NCI-H146 treated with DMSO at 0.1 percent for 48 hours (cell line): ENCODE measurements at regions not wholly inside any gene's neighbourhood (a gene's known extent, or its start where the extent isn't known, plus 50 kb on each side); places are given as distances from the start of the nearest gene placed in this dataset.
"Not testable (repeated sequence)": the region's sequence is repeated elsewhere in the genome, so short reads cannot be mapped to it uniquely, and the experiment has no call there.

Experiments
- DNase-seq: peaks from one replicate; lab custom pipeline; 2025; ENCODE audit not compliant: unreplicated experiment; lab: John Stamatoyannopoulos, UW

DNA sequence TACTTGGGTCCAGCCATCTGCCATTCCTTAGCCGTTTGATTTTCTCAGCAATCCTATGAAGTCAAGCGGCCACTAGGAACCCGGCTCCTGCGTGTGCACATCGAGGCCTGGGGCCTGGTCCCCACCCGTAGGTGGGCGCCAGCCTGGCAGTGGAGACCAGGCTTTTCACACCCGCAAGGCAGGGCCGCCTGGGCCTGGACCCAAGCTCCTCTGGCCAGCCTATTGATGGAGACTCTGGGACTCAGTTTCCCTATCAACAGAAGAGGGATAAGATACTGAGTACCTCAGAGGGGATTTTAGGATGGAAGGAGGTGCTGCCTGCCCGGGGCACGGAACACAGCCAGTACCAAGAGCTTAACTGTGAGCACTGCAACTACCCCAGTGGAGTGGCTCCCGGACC is 104.3 kb upstream of the C14orf180 start:
- no peak for DNase-seq

DNA sequence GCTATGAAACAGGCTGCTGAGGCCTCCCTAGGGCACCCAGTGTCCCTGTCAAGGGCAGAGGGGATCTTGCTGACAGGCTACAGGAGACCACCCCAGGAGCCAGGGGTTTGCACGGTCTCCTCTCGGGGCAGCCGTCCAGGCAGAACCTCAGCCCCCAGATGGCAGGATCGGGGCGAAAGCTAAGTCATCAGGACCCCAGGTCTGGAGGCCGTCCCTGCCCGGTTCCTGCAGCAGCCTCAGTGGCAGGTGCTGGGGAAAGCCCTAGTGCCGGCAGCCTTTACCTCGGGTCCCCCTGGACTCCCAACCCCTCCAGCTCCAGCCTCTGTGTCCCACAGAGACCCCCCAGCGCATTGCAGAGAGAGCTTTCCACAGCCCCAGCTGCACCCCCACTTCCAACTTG is 103.8 kb upstream of the C14orf180 start:
- DNase-seq: no peak

DNA sequence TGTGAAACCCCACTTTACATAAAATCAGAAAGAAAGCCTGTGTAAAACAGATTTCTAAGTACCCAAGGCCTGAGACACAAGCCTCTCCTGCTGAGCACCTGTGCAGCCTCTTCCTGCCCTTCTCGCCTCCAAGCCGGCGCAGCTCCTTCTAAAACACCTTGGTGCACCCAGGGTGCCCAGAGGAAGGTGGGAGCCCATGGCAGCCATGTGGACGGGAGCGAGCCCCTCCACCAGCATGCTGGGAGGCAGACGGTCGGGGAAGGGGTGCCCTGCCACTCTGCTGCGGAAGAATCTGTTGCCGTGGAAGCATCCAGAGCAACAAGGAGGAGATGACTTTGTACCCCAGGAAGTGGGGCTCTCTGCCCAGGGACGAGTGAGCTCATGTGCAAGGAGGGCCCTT is 103.1 kb upstream of the C14orf180 start:
- DNase-seq: no peak

DNA sequence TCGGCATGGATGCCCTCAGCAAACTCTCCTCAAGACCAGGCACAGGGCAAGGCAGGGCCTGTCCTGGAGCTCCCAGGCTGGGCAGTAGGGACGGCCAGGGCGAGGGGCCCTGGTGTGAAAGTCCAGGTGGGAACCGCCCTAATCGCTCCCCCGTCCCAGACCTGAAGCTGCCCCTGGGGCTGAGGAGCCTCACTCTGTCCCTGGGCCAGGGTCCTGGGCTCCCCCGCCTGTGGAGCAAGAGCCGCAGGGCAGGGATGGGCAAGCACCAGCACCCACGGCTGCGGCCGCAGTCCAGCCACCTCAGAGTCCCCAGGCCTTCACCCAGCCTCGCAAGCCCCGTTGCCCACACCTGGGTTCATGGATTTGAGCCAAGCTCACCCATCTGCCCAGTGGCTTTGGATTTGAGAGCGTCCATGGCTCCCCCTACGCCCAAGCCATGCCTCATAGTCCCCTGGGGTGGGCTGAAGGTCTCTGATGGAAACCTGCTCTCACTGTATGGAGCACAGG is 102.4 kb upstream of the C14orf180 start:
- DNase-seq: no peak

DNA sequence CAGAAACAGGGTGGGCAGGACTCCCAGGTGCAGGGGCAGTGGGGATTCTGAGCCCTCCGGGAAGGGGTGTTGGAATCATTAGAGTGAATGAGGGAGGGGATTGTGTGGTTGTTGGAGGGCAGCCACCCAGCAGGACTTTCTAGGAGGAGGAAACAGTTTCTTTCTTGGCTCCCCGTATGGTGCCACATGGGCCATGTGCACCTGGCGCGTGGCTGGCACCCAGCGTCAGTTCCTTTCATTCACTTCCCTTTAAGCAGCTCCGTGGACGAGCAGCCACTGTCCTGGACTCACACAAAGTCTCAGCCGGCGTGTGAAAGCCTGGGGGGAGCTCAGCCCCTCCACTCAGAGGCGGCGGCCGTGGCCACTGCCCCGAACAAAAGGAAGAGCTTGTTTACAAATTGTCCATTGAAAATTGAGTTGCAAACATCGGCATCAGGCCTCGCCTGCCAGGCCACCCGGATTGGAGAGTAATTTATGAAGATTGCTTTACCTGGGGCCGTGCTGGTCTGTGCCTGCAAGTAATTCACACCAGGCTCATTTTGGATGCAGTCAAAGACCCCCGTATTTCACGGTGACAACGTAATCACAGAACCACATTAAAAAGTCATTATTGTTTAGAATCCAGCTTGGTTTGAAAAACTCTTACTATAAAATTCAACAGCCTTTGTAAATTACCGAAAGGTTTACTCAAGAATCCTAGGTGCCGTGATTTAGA is 101.7 kb upstream of the C14orf180 start:
- no peak for DNase-seq

DNA sequence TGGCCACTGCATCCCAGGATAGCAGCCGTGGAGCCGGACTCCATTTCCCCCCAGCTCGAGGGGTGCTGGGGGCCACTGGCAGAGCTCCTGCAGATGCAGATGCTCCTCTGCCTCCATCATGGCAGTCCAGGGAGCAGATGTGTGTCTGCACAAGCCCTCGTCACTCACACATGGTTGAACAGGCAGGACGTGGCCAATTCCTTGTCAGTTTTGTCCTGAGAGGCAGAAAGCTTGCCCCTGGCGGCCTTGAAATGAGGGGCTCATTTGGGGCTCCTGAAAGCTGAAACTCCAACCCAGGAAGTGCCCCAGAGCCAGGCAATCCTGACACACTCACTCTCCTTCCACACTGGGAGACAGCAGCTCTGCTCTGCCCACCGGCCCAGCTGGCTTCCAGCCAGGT is 100.9 kb upstream of the C14orf180 start:
- no peak for DNase-seq

DNA sequence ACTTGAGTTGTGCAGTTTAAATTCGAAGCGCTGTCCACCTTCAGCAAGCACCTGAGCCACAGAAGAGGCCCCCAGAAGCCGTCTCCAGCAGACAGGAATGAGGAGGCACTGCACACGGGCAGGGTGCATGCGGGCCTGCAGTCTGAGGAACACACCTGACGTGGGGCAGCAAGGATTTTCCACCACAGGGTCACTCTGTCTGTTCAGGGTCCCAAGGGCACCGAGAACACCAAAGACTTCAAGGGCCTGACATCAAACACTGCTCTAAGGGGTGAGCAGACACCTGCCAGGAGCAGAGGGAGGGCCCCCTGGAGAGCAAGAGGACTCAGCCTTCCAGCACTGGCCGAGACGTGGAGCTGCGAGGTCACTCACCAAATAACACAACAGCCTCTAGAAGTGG is 99.7 kb upstream of the C14orf180 start:
- no peak for DNase-seq

DNA sequence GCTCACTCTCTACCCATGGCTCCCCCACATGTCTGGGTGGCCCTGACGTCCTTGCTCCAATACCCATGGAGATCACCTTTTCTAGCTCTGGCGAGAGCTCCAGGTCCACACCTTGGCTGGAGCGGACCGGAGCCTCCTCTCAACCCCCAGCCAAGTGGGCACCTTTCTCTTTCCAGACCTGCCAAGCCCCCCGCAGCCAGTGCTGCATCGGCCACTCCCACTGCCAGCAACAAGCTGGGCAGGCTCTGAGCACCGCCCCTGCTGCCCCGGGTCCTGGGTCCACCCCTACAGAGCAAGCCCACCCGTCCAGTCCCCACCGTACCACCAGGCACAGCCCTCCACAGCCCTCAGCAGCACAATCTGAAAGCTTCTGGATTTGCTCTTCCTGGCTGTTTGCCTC is 98.2 kb upstream of the C14orf180 start:
- DNase-seq: no peak

DNA sequence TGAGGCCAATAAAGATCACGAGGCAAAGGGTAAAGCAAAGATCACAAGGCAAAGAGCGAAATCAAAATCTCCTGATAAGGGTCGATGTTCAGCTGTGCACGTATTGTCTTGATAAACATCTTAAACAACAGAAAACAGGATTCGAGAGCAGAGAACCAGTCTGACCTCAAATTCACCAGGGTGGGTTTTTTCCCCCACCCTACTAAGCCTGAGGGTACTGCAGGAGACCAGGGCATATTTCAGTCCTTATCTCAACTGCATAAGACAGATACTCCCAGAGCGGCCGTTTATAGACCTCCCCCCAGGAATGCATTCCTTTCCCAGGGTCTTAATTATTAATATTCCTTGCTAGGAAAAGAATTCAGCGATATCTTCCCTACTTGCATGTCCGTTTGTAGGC is 97.5 kb upstream of the C14orf180 start:
- not testable (repeated sequence) for DNase-seq

DNA sequence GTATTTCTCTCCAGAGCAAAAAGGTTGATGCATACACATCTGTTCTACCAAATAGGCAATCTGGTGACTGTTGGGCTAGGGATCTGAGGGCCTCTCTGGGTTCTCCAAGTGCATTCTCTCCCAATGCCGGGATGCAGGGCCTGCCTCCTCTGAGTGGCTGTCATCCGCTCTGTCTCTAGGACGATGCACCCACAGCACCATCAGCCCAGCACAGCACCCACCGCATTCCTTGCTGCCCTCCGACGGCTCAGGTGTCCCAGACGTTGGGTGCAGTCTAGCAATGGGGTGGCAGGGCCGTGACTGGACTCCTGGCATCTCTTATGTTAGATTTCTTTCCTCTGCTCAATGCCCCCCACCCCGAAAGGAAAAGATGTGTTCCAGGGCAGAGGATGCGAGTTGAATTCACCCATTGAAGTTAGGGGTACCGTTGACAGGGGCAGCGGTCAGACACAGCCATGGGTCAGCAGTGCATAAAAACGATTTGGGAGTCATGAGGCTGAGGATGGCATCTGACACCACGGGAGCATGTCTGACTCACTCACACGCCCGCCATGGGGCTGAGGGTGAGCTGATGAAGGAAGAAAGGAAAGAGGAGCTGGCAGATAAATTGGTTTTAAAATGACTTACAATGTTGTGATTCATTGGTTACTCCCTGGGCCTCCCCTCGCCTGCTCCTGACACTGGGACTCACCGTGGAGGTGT is 93.2 kb upstream of the C14orf180 start:
- no peak for DNase-seq

DNA sequence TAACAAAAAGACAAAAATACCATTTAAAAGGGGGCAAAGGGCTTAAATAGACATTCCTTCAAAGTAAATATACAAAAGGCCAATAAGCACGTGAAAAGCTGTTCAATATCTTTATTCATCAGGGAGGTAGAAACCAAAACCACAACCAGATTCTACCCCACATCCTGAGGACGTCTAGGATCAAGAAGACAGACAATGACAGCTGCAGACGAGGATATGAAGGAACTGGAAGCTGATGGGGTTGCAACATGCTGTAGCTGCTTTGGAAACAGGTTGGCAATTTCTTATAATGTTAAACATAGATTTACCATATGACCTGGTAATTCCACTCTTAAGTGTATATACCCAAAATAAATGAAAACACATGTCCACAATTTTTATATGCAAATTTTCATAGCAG is 85.1 kb upstream of the C14orf180 start:
- no peak for DNase-seq

DNA sequence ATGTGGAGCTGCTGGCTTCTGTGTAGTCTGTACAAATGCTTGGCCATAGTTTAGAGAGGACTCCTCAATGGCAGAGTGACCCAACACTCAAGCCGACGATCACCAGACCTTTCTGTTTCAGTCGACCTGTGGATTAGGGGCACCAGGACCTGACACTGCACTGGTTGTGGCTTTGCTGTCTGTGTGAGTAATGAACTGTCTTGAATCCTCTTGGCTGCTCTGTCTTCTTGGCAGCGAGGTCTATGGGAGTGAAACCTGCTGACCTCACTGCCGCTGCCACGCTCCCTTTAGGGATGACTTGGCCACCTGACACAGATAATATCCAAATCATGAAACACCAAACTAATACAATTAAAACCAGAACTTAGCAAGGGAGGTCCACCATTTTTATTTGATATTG is 83.5 kb upstream of the C14orf180 start:
- DNase-seq: no peak

DNA sequence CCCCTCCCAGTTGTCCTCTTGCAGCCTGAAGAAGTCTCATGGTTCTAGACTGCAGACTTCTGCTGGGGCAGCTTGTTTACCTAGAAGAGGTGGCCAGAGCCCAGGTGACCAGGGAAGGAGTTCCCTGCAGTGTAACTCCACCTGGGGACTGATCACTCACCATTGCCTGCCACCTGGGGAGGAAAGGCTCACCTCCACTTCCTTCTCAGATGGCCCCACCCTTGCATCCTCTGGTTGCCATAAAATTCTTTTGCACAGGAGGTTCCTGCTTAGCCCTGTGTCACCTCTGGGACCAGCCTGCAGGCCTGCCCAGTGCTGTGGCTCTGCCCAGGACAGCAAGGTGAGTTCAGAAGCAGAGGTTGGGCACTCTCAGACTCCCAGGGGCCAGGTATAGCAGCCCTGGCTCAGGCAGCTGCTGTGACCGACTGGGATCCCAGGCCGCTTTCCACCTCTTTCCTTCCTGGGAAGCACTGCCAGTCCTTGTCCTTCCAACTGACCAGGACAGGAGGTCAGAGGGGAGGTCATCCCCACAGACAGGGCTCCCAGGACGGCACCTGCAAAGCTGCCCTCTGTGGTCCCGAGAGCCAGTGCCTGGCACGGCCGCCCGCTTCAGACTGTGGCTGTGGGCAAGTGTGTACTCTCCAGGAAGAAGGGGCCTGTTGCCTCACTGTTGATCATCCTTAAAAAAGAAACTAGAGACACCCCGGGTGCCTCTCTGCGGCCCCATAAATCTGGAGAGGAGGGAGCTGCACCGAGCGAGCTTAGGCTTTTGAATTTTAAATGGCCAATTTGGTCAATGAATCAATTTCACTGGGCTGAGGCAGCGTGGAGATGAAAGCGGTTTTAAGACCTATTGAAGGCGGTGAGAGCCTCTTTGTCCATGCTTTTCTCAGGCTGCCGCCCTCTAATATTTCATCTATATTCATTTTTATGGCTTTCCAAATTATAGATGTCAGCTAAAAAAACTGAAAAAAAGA is 79.5 kb upstream of the C14orf180 start:
- no peak for DNase-seq

DNA sequence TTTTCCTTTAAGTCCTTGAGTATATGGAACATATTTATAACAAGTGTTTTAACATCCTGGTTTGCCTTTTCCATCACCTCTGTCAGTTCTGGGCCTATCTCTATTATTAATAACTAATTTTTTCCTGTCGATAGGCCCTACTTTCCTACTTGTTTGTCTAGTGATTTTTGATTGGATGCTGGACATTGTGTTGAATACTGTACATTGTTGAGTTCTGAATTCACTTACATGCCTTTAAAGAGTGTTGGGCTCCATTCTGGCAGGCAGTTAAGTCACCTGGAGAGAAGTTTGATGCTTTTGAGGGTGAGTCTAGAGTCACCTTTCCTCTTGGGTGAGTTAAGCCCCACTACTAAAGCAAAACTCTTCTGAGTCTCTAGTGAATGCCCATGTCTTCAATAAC is 77.5 kb upstream of the C14orf180 start:
- no peak for DNase-seq

DNA sequence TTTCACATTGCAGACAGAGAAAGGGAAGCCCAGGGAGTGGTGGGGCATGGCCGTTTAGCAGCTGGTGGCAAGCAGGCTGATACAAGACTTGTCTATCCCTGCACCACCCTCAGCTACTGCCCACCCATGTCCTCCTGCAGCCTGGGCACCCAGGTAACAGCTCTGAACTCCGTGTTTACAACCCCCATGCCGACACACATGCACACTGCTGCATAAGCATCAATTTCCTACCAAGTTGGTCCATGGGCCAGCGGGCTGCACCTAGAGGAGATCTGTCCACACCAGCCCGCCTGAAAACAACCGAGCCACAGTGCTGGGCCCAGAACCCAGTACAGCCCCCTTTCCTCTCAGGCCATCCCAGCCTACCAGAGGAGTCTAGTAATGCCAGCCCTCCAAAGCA is 75.9 kb upstream of the C14orf180 start:
- no peak for DNase-seq

DNA sequence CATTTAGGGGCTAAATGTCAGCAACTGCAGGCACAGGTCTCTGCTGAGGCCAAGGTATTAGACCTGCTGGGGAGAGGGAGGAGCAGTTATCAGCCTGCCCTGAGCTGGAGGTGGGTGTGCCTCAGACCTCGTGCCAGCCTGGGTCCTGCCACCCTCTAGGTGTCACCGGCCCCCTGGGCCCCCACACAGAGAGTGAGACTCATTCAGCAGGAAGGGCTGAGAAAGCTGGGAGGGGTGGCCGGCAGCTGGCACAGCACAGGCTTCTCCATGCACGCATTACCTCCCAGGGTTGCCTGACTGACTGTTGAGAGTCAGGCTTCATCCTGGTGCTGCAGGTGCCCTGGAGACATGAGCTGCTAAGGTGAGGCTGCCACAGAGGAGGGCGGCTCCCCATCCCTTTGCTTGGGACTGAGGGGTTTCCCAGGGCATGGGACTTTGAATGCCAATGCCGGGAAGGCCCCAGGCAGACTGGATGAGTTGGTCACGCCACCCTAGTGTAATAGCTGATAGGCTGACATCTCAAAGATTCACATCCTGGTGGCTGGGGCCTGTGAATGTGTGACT is 75.3 kb upstream of the C14orf180 start:
- no peak for DNase-seq

DNA sequence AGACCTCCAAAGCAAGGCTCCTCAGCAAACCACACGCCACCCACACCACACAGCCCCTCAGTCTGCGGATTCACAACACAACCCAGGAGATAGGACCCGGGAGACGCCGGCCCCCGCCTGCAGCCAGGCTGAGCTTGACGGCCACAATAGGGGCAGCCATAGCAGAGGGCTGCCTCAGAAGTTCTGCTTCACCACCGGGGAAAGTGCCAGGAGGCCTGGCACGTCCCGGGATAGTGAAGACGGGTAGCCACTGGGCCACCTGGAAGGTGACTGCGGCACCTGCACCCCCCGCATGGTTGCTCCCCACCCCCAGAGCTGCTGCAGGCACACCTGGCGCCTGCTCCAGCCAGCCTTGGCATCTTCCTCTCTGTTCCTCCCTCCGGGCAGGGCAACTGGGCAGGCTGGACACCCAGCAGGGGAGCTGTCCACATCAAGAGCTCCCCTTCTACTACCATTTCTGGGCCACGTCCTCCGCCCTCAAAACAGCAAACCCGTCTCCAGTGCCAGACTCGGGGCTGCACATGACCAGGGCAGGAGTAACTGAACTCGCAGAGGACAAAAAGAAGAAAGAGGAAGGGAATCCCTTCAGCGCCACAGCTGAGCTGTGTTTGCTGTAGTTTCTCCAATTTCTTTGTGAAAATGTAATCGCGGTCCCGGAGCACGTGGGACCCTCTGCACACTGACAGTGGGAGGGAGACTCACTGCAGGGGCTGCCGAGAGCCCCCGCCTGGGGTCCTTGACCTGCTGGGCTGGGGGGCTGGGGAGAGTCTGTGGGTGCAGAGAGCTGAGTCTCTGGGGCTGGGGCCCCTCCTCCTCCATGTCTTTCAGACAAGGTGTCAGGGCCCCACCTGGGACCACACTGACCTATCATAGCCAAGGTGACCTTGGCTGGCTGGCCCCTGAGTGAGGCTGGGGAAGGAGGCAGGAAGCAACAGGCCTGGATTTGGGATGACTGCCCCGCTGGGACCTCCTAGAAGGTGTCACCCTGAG is 74.2 kb upstream of the C14orf180 start:
- DNase-seq: no peak

DNA sequence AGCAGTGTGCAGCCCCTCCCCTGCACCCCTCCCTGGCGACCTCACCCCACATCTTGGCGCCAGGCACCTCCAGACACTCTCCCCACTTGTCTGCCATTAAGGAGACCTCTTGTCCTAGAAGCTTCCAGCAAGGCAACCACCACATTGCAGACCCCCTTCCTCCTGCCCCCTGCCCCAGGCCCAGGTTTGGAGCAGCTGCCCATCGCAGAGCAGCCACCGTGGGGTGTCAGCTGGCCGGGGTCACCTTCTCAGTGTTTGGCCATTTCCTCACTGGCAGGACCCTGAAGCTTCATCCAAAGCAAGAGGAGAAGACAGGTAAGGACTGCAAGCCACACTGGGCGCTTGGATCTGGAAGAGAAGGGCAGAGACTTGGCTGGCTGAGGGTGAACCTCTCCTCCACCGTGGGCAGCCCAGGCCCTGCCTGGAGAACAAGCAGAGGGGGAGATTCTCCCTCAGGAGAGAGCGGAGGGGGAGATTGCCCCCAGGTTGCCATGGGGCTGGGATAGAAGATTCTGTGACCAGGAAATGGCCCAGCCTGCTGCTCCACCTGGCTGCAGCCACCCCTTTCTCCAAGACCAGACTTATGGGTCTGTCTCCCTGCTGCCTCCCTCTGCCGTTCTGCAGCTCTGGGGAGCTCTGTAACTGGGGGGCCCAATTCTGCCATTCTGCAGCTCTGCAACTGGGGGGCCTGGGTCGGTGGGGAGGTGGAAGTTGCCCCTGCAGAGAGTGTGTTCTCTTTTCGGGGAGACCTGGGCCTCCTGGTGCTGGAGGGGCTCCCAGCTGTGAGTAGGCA is 72.9 kb upstream of the C14orf180 start:
- DNase-seq: no peak

DNA sequence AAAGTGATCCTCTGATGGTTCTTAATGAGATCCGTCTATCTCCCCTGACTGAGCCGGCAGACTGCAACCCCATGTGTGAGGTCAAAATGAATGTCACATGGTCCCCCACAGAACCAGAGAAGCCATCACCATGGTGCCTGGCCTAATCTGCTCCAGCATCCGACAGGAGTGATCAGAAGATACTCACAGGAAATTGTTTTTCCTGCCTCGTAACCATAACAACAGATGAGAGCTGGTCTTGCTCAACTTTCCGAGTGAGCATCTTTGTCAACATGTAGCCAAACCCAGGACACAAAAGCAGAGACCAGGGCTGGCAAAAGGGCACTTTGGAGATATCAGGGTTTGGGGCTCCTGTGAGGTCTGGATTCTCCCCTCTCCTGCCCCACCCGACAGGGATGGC is 72.1 kb upstream of the C14orf180 start:
- no peak for DNase-seq
